A549 (cell line): ENCODE measurements at regions not wholly inside any gene's neighbourhood (a gene's known extent, or its start where the extent isn't known, plus 50 kb on each side); places are given as distances from the start of the nearest gene placed in this dataset.

Experiments
- CTCF ChIP-seq: fragments of >200 bp; sonication (Bioruptor Twin); formaldehyde crosslinking; IDR thresholded peaks from 3 replicates; pipeline ENCODE4 v1.5.1; 2016
- JUNB ChIP-seq: fragments of >200 bp; sonication (Bioruptor Twin); formaldehyde crosslinking; IDR thresholded peaks from 2 replicates; pipeline ENCODE4 v1.6.1; 2016
- POLR2A ChIP-seq: IDR thresholded peaks from 2 replicates; pipeline ENCODE4 v1.6.1; 2012; ENCODE audit warnings: mild to moderate bottlenecking, low read length
- REST ChIP-seq: fragments of 200-600 bp; sonication (generic); IDR thresholded peaks from 2 replicates; pipeline ENCODE4 v1.6.1; 2016; ENCODE audit warnings: antibody characterized with exemption, mild to moderate bottlenecking, moderate library complexity

GRCh38 chr2:228867406-228867805, 403.7 kb downstream of the PID1 start:
- TF ChIP-seq POLR2A, result no peak
- TF ChIP-seq CTCF, result no peak
- no peak for TF ChIP-seq JUNB
- no peak for TF ChIP-seq REST
